AG09309 (cell line): ENCODE measurements at regions not wholly inside any gene's neighbourhood (a gene's known extent, or its start where the extent isn't known, plus 50 kb on each side); places are given as distances from the start of the nearest gene placed in this dataset.
A peak's percentile ranks its signal among the peaks of the same experiment; 100 is the strongest.

ENCODE experiments used
- DNase-seq: peaks from one replicate; pipeline ENCODE4 v3.0.0-alpha.2; 2010; ENCODE audit warnings: low read depth
- H3K4me3 ChIP-seq: 2 replicates; pipeline ENCODE4 v1.5.1; 2011; ENCODE audit warnings: mild to moderate bottlenecking, low read depth, low read length, moderate library complexity; ENCODE audit not compliant: control insufficient read depth
- TF ChIP-seq, protein P1 (sequence below): IDR thresholded peaks from 2 replicates; pipeline ENCODE4 v1.5.1; 2011; ENCODE audit warnings: mild to moderate bottlenecking, low read depth, low read length, inconsistent platforms; ENCODE audit not compliant: insufficient read depth, control insufficient read depth; ENCODE audit errors: missing control alignments

DNA sequence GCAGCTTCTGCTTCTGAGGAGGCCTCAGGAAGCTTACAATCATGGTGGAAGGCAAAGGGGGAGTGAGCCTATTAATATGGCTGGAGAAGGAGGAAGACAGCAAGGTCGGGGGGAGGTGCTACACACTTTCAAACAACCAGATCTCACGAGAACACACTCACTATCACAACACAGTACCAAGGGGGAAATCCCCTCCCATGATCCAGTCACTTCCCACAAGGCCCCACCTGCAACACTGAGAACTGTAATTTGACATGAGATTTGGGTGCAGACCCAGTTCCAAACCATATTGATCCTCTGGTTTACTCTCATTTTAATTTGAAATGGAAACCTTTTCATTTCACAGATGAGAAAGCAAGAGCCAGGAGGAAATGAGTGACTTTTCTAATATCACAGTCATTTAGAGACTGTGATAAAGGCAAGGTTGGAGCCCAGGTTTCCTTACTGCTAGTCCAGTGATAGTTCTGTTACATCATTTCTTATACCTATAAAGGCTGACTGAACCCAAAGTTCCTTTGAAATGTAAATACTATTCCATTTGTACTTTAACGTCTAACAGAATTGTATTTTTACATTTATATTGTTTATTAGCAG lies 105.8 kb upstream of the GAP43 start:
- no peak for DNase-seq
- H3K4me3 ChIP-seq, result no peak overlapping the region
- TF ChIP-seq, protein P1, sequence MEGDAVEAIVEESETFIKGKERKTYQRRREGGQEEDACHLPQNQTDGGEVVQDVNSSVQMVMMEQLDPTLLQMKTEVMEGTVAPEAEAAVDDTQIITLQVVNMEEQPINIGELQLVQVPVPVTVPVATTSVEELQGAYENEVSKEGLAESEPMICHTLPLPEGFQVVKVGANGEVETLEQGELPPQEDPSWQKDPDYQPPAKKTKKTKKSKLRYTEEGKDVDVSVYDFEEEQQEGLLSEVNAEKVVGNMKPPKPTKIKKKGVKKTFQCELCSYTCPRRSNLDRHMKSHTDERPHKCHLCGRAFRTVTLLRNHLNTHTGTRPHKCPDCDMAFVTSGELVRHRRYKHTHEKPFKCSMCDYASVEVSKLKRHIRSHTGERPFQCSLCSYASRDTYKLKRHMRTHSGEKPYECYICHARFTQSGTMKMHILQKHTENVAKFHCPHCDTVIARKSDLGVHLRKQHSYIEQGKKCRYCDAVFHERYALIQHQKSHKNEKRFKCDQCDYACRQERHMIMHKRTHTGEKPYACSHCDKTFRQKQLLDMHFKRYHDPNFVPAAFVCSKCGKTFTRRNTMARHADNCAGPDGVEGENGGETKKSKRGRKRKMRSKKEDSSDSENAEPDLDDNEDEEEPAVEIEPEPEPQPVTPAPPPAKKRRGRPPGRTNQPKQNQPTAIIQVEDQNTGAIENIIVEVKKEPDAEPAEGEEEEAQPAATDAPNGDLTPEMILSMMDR, result no peak

DNA sequence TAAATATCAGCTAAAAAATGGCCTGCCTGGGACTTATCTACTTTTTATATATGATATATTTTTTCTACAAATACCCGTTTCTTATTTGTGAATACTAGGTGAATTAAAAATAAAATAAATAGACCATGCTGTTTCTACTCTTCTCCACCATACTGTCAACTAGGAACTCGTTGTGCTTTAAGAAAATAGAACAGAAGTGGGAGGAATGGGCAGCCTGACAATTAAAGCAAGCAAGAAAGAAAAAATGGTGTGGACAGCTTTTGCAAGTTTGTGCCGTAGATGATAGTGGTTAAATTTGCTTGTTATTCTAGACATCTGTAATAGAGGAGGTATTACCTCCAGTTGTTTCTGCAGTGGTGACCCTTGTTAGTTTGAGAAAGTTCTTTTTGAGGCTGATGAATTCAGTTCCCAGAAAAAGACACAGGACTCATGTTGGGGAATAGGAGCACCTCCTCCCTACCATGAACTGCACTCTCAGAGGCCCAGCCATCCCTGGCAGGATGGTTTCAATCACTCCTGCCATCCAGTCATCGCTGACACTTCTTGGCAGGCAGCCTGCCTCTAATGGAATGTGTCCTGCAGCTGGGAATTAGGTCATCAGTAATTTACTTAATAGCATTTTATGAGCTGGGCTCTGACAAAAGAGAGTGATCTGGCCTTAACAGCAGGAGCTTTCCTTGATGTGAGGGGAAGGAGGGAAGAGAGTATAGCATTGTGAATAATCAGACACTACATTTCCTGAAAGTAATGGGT lies 105.0 kb upstream of the GAP43 start:
- DNase-seq, result peak; percentile 35
- H3K4me3 ChIP-seq, result no peak overlapping the region
- TF ChIP-seq, protein P1, result no peak

DNA sequence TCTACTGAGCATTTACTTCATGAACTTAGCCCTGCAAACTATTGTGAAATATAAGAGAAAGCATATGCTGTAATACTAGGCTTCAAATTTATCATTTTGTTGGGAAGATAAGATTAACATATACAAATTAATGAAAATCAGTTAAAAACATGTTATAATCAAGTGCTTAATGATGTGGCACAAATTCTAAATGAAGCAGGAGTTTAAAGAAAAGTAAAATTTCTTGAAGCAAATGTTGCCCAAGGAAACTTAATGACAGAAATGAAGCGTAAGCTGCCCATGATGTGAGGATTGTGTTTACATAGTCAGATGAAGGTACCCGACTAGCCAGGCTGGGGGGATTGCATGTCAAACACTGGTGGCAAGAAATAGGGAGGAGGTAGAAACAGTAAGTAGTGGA lies 103.1 kb upstream of the GAP43 start:
- H3K4me3 ChIP-seq, result no peak overlapping the region
- no peak for DNase-seq
- TF ChIP-seq, protein P1, result no peak

DNA sequence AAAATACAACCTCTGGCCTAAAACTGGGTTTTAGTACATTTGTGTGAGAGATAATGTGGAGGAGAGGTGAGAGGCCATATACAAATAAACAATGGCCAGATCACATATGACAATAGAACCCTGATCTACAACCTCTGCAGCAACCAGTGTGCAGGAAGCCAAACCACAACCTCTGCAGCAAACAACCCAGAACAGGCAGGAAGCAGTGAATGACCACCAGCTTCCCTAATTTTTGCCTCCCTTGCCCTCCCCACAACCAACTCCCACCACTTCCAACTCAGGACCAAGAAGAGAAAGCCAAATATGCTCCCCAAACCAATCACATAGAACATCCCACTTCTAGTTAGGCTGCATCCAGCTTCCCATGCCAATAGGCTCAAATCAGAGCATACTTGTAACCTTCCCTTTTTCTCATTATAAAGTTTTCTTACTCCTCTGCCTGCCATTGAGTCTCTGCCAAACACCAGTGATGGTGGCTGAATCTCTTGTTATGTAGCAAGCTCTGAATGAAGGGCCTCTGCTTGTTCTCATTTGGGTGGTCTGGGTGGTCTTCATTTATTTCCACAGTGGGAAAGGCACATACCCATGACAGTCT lies 102.6 kb upstream of the GAP43 start:
- no peak overlapping the region for H3K4me3 ChIP-seq
- DNase-seq, result no peak
- TF ChIP-seq, protein P1, result no peak

DNA sequence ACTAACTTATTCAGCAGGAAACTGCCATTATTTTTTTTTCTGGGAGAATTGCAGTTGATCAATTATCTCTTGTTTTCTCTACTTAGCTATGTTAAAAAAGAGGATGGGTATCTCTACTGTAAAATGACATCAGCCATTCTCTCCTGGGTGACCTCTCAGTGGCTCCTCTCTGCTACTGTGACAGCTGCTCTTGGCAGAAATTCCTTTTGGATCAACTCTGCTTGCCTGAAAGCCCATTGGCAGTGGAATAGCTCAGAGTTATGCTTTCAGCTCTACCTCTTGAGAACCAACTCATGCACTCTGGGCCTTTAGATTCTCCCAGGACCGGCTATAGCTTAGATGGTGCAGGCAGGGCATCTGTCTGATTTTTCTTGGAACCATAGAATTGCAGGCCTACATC lies 99.9 kb upstream of the GAP43 start:
- DNase-seq, result no peak
- TF ChIP-seq, protein P1, result no peak
- H3K4me3 ChIP-seq, result no peak overlapping the region

DNA sequence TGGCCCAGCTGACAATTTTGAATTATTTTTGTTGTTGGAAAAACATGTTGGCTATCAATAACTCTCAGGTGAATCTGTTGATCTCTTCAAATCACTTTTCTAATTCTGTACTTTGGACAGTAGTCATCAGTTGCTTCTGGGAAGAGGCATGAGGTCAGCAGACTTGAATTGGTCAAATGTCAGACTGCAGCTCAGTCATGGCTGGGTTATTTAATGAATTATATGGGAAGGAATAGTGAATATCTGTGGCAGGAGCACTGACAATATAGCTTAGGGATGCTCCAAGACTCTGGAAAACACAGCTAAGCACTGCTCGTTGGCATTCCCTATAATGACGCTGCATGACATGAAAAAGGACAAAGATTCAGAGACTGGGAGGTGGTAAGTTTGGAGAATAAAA lies 98.8 kb upstream of the GAP43 start:
- TF ChIP-seq, protein P1, result no peak
- no peak overlapping the region for H3K4me3 ChIP-seq
- DNase-seq, result no peak

DNA sequence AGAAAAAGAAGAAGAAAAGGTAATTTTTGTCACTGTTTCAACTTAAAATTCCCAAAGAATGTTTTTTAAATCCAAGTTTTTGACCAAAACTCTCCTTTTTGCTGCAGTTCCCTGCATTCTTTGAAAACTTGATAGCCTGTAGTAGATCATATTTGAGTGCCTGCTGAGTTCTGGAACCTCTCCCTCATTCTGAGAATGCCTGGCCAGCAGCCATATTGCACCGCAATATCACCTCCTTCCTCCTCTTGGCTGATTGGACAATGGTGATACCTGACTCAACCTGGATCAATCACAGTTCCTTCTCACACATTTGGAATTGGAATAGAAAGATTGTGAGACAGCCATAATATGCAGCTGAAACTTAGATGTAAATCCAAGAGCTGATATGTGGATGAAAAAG lies 97.6 kb upstream of the GAP43 start:
- TF ChIP-seq, protein P1, result no peak
- H3K4me3 ChIP-seq, result no peak overlapping the region
- DNase-seq, result no peak
